Middle frontal gyrus (tissue), 1 donor: ENCODE measurements at regions not wholly inside any gene's neighbourhood (a gene's known extent, or its start where the extent isn't known, plus 50 kb on each side); places are given as distances from the start of the nearest gene placed in this dataset.
"Not testable (repeated sequence)": the region's sequence is repeated elsewhere in the genome, so short reads cannot be mapped to it uniquely, and the experiment has no call there.

ENCODE experiments used
- DNase-seq: peaks from one replicate; pipeline ENCODE4 v3.0.0-alpha.2; 2015; ENCODE audit warnings: low spot score; ENCODE audit errors: extremely low spot score

DNA sequence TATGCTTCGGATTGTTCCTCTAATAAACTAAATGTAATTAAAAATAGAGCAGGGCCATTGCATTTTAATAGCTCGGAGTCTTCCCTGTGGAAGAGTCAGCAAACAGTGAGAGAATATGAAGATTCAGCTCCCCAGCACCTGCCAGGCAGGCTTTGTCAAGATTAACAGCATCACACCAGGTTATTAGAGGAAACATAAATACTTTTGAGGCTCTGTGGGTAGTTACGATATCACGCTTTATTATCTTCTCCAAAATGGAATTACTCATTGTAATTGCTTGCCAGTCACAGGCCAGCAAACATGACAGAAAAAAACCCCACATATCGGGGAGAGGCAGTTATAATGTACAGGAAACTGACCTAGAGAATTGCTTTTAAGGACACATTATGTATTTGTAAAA lies 303.9 kb downstream of the CPS1 start:
- no peak for DNase-seq

DNA sequence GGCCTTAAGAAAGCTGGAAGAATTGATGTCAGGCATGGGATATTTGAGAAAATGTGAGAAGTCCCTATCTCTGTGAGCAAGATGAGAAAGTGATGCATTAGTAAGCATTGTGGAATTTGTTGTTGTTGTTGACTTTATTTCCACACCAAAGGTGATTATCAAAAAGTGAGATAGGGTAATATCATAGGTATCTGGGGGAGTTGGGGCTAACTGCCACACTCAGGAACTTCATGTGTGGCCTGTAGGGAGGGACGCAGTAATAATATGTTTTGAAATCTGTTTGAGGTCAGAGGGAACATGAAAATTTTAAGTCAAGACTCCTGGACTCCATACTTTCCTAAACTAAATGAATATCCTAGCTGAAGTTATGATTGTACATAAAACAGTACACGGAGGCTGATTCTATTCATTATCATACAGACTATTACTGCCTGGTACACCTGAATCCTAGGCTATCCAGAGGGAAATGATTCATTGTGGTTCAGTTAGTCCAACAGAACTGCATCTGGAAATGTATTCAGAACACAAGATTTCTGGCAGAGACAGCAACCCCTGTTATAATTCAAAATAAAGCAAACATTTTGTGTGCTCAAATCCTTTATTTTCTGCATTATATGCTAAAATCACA lies 304.8 kb downstream of the CPS1 start:
- DNase-seq = no peak

DNA sequence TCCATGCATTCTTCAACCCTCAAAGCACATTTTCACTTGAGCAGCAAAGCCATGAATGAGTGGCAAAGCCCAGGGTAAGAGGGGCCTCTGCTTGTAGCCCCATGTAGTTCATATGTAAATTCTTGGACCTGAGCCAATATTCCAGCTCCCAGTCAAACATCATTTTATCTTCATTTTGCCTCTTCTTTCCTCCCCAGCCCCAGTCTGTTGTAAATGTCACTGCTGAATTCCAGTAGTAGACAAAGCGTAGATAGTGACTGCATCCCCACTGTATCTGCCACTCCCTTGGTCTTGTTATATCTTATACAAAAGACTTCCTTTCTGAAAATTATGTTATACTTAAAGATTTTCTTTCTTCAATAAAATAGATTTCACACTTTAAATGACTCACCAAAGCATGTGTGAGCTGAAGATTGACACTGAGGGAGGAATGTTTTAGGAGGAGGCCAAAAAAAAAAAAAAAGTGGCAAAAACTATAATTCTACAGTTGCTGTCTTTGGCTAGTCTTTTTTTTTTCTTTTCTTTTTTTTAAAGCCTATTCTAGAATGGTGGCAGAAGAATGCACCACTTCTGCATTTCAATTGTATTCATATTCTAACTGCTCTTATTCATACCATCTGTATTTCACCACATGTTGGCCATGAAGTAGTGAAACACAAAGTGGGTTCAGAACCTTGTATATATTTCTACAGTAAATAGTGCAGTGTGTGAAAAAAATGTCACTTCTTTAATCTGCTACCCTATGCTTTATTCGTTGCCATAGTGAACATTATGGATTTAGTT lies 306.1 kb downstream of the CPS1 start:
- no peak for DNase-seq

DNA sequence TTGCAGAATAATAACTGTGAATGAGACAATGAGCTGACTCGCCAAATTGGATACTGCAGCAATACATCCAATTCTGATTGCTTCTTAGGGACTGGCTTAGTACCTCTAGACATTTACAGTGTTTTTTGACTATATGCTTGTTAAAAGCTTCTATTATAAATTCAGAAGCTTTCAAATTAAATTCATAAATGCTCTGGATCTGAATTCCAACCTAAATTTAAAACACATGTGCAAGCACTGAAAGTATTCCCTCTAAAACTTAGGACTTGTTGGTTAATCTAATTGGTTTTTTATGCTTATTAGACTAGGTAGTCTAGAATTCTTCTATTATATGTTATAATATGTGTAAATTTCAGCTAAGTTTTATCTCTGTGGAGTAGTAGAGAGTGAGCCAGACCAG lies 306.9 kb downstream of the CPS1 start:
- no peak for DNase-seq

DNA sequence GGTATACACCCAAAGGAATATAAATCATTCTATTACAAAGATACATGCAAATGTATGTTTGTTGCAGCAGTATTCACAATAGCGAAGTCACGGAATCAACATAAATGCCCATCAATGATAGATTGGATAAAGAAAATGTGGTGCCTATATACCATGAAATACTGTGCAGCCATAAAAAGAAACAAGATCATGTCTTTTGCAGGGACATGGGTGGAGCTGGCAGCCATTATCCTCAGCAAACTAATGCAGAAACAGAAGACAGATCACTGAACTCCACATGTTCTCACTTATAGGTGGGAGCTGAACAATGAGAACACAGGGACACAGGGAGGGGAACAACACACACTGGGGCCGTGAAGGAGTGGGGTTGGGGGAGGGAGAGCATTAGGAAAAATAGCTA lies 315.2 kb downstream of the CPS1 start:
- DNase-seq = not testable (repeated sequence)

DNA sequence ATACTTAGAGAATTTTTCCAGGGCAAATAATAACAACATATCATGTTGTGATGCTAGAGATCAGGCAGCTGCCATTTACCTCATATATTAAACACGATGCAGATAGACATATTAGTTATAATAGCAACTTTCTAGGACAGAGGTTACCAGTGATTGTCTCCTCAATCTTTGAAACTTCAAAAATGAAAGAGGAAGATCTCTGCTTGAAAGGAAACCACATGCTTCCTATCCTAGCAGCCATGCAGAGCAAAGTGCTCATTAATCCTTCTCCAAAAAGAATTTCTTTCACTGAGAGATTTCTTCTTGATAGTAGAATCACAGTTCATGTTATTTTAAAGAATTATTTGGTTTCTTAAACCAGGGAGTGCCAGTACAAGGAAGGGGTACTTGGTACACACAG lies 317.2 kb downstream of the CPS1 start:
- no peak for DNase-seq

DNA sequence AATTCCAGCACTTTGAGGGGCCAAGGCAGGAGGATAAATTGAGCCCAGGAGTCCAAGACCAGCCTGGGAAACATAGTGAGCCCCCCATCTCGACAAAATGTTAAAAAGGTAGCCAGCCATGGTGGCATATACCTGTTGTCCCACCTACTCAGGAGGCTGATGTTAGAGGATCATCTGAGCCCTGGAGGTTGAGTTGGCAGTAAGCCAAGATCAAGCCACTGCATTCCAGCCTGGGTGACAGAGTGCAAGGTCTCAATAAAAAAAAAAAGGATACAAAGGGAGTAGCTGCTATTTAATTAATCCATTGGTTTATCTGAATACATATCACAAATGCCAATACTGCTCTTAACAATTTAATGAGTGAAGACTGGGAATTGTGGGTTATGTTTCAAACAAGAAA lies 327.8 kb downstream of the CPS1 start:
- no peak for DNase-seq

DNA sequence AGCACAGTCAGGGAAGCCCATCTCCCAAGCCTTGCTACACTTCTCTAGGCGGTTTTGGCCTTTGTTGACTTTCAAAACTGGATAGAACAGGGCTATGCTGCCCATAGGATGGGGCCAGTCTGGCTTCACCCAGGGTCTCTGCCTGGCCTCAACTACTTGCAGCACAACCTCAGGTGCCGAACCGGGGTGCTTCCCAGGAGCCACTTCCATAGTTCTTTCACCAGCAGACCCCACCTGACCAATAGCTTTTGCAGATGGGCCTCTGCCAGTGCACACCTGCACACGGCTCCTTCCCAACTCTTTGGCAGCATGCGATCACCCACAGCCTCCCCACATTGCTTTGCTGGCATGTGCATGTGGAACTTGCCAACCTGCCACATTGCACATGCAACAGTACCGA lies 331.6 kb downstream of the CPS1 start:
- DNase-seq = no peak

DNA sequence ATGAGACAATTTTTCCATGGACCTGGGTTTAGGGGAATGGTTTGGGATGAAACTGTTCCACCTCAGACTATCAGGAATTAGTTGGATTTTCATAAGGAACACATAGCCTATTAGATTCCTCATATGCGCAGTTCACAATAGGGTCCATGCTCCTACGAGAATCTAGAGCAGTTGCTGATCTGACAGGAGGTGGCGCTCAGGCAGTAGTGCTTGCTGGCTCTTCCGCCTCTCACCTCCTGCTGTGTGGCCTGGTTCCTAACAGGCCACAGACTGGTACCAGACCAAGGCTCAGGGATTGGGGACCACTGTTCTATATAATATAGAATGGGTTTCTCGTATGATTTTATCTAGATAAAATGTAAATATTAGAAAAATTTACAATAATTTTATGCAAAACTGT lies 338.7 kb downstream of the CPS1 start:
- DNase-seq = no peak

DNA sequence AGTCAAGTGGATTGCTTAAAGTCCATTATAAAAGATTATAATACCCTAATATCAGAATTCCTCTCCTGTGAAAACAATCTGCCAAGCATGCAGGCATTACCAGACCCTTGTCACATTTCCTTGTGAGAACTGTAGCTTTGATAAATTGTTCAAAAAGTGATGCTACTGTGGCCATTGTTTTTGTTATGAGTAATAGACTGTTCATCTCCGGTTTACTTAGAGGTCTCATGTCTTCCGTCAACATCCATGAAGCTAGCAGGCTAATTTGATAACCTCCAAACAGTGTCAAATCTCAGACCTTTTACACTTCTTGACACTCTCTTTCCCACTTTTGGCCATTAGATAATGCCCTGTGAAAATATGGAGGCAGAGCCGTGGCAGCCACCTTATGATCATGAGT lies 342.7 kb downstream of the CPS1 start:
- DNase-seq = no peak

DNA sequence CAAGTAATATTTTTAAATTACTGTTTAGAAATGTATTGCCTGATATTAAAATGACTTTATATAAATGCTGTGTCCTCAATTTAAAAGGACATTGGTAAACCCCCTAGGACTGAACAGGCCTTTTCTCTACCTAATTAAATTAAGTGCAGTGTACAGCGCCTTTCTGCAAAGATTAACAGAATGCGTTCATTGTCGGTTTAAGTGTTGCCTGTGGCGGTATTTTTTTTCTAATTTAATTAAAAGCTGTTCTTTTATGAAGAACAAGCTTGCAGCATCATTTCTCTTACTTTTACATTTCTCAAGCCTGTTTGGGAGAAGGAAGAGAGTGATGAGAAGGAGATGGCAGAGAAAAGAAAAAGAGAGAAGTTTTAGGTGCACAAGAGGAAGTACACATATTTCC lies 344.9 kb downstream of the CPS1 start:
- DNase-seq = no peak

DNA sequence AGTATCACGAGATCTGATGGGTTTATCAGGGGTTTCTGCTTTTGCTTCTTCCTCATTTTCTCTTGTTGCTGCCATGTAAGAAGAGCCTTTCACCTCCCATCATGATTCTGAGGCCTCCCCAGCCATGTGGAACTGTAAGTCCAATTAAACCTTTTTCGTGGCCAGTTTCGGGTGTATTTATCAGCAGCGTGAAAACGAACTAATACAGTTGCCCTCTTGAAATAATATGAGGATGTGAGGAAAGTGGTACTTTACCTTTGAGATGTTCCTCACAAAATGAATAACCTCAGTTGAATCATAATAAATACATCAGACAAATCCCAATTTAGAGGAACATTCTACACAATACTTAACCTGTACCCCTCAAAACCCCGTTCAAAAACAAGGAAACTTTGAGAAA lies 356.4 kb downstream of the CPS1 start:
- DNase-seq = no peak

DNA sequence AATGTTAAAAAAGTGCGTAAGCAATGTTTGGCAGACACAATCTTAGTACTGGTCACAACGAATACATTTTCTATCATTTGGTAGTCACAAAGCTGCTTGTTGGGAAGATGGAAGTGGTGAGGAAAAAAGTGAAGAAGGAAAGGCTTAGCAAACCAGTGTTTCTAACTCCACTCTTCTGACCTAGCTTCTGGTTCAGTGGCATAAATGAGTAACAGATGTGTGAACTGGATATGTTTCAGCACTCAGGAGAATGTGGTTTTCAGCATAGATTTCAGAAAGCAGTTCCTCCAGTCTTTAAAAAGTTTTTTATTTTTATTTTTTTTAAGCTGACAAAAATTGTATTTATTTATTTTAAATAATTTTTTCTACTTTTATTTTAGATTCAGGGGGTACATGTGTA lies 357.1 kb downstream of the CPS1 start:
- DNase-seq = no peak

DNA sequence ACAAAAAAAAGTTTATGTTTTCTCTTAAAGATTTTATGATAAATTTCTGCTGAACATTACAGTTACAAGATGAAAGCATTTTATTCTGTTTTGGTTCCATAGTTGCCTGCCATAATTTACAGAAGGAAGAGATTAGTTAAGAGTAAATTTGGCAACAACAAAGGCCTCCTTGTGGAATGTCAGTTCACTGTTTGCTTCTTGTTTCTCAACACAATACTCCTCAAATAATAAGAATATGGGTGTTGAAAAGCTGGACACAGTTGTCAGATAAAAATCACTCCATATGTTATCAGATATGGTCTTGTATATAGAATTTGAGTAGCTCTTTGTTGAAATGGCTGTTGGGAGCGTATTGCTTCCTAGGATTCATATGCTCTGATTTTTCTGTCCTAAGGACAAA lies 359.5 kb downstream of the CPS1 start:
- no peak for DNase-seq

DNA sequence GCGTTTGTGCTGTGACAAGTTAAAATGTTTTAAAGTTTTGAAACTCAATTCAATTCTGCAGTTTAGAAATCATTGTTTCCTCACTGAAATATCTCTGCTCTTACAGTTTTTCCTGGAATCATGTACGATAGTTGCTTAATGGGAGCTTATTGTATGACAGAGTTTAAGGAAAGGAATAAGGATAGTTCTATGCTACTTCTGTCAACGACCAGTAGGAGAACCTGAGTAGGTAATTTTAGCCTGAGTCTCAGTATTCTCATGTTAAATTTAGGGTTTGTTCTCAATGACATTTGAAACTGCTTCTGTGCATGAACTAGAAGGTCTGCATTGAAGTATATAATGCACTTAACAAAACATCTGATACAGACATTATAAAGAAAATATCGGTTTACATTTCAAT lies 361.1 kb downstream of the CPS1 start:
- no peak for DNase-seq

DNA sequence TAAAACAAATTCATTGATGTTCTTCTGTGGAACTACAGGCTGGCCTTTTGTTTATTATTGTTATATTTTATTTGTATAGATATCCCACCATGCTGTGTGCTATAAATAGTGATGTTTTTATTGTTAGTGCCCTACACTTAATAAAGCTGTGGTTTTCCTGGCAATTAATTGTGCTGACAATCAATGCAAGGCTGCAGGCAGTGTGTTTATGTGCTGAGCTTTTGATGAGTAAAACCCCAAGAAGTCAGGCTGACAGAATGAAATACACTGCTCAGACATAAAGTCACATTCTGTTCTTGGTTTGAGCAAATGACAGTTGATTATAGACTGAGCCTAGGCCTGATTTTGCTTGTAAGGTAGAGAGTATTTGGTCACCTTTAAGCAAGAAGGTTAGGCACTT lies 362.7 kb downstream of the CPS1 start:
- DNase-seq = no peak

DNA sequence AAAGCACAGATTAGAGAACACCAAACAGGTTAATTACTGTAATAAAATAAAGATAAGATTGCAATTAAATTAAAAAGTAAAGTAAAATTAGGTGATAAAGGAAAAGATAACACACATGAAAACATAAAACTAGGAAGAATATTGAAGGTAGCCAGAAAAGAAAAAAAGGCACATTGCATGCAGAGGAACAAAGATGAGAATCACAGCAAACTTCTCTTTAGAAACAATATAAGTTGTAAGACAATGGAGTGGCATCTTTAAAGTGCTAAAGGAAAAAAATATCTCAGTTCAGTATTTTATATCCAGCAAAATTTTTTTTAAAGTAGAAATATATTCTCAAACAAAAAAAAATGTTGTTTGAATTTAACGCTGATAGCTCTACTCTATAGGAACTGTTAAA lies 366.0 kb downstream of the CPS1 start:
- no peak for DNase-seq

DNA sequence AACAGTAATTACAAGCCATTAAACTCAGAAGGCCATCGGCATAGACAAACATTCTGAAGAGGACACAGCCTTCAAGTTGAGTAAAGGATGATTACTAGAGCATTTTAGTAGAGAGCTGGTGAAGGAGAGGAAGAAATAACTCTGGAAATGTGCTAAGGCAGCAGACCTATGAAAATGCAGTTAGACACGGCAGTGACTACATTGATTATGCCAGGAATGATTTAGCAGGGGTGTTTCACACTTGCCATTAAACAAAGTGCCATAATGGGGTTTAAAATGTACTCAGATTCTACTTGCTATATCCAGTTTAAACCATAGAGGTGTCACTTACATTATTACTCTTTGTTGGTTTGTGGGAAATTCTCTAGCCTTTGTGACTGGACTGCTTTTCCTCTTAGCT lies 372.3 kb downstream of the CPS1 start:
- DNase-seq = no peak

DNA sequence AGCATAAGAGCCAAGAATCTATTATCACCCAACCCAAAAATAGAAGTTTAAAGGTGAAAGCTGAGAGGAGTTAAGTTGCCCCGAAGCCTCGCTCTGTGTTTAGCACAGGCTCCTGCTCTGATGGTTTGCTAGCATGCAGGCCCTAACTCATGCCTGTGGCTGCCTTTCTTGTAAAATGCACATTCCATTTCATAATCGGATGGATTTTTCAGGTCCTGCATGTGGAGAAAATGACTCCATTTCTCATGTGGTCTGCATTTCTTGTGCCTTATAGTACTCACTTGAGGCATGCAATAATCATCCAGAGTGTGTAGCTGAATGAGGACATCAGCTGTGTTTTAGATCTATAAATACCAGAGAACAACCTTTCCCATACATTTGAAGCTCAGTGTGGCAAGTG lies 381.8 kb downstream of the CPS1 start:
- DNase-seq = no peak

DNA sequence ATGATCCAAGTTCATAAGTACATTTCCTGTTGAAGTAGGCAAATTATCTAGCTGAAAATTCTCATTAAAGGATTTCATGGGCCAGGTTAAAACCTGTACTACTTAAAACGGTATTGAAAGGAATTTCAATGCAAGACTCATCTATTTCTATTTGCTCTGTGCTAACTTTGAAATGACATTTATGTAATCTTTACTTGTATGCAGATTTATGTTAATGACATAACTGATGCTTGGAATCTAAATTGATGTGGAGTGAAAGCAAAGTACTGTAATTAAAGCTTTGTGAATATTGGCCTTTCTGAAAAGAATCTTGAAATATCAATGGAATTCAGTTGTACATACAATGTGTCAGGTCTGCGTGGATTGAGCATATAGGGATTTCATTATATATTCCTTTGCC lies 390.0 kb downstream of the CPS1 start:
- DNase-seq = no peak

DNA sequence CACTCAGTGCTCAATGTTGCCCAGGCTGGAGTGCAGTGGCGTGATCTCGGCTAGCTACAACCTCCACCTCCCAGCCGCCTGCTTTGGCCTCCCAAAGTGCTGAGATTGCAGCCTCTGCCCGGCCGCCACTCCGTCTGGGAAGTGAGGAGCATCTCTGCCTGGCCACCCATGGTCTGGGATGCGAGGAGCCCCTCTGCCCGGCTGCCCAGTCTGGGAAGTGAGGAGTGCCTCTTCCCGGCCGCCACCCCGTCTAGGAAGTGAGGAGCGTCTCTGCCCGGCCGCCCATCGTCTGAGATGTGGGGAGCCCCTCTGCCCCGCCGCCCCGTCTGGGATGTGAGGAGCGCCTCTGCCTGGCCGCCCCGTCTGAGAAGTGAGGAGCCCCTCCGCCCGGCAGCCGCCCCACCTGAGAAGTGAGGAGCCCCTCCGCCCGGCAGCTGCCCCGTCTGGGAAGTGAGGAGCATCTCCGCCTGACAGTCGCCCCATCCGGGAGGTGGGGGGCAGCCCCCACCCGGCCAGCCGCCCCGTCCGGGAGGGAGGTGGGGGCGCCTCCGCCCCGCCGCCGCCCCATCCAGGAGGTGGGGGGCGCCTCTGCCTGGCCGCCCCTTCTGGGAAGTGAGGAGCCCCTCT lies 394.1 kb downstream of the CPS1 start:
- DNase-seq = not testable (repeated sequence)

DNA sequence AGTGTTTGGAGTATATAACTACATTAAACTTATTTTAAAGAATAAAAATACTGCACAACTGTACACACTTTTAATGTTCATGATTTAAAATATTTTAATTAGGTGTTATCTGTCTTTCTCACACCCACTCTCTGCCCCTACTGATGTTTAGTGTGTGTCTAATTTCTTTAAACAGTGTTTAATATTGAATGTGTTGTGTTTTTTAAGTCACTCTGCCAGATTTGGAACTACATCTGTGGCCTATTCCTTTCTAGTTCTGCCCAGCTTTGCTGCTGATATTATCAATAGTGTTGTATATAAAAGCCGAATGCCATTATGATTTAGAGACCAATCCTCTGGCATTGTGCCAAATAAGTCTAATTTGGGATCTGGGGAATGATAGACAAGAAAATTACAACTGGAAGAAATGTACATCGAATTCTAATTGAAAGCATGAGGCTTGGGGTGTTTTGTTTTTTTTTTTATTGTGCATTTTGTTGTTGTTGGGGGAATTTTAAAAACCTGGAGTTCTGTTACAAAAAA lies 398.0 kb downstream of the CPS1 start:
- no peak for DNase-seq

DNA sequence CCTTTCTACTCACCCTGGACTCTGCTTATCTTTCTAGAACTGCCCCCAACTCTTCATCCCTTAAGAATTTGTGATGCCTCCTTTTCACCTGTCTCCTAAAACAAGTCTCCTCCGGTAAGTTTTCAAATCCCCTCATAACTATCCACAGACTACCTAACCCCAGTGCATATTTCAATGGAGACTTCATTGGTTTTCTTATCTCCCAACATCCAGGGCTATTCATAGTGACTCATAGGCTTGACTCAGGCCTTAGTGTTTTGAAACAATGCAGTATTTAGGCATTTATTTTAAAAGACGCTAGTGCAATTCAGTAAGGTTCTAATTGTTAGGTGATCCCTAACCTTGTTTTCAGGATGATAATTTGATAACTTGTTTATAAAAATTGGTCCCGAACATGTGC lies 399.2 kb downstream of the CPS1 start:
- no peak for DNase-seq
